SK-N-SH (cell line): ENCODE measurements at regions not wholly inside any gene's neighbourhood (a gene's known extent, or its start where the extent isn't known, plus 50 kb on each side); places are given as distances from the start of the nearest gene placed in this dataset.

Experiments
- CTCF ChIP-seq: fragments of 200-600 bp; sonication (generic); IDR thresholded peaks from 2 replicates; pipeline ENCODE4 v1.6.1; 2017; ENCODE audit warnings: antibody characterized with exemption, mild to moderate bottlenecking, moderate library complexity
- EP300 ChIP-seq, 2 experiments: IDR thresholded peaks; 2 replicates each; pipeline versions ENCODE4 v1.4.0 to v1.6.1; 2012; ENCODE audit warnings: borderline replicate concordance in 1 of 2, low read depth in 1 of 2, low read length in 1 of 2
- EZH2phosphoT487 ChIP-seq: fragments of 200-600 bp; sonication (generic); IDR thresholded peaks from 2 replicates; pipeline ENCODE4 v1.6.1; 2017; ENCODE audit warnings: low read depth, mixed run types, mild to moderate bottlenecking, antibody characterized with exemption, moderate library complexity, borderline replicate concordance
- FOXJ3 ChIP-seq: sonication (generic); formaldehyde crosslinking; IDR thresholded peaks from 2 replicates; pipeline ENCODE4 v1.5.1; 2020; ENCODE audit warnings: mild to moderate bottlenecking, missing genetic modification reagents
- FOXM1 ChIP-seq: IDR thresholded peaks from 2 replicates; pipeline ENCODE4 v1.4.0; 2012; ENCODE audit warnings: low read depth, mild to moderate bottlenecking
- GABPA ChIP-seq: IDR thresholded peaks from 2 replicates; pipeline ENCODE4 v1.4.0; 2012; ENCODE audit warnings: low read depth, mild to moderate bottlenecking
- JUND ChIP-seq: IDR thresholded peaks from 2 replicates; pipeline ENCODE4 v1.4.0; 2012
- NRF1 ChIP-seq: IDR thresholded peaks from 2 replicates; pipeline ENCODE4 v1.6.1; 2012; ENCODE audit warnings: low read depth, mild to moderate bottlenecking, low read length
- POLR2AphosphoS5 ChIP-seq: IDR thresholded peaks from 2 replicates; pipeline ENCODE4 v1.6.1; 2012; ENCODE audit warnings: low read depth, low read length
- RAD21 ChIP-seq: IDR thresholded peaks from 2 replicates; pipeline ENCODE4 v1.6.1; 2012; ENCODE audit warnings: mild to moderate bottlenecking, low read length
- SMC3 ChIP-seq: IDR thresholded peaks from 2 replicates; pipeline ENCODE4 v1.6.1; 2012; ENCODE audit warnings: low read depth, low read length, improper control_type of control experiment
- TAF1 ChIP-seq: IDR thresholded peaks from 2 replicates; pipeline ENCODE4 v1.6.1; 2012; ENCODE audit warnings: low read depth, mild to moderate bottlenecking, low read length, moderate library complexity, borderline replicate concordance
- YY1 ChIP-seq: IDR thresholded peaks from 2 replicates; pipeline ENCODE4 v1.4.0; 2012; ENCODE audit warnings: low read depth, mild to moderate bottlenecking

- TF ChIP-seq CTCF (no peak), GABPA (no peak), NRF1 (no peak), POLR2AphosphoS5 (no peak), EZH2phosphoT487 (no peak), EP300 (IDR thresholded peaks at IDR 0.05; ENCODE audit: borderline replicate concordance in 1 of 2, low read depth in 1 of 2, low read length in 1 of 2) (no peak), RAD21 (no peak), JUND (no peak), FOXJ3 (CRISPR knock-in tag) (no peak), TAF1 (no peak), FOXM1 (no peak), YY1 (no peak), SMC3 (no peak)
Observed at GRCh38 chr4:55216863-55217635, 91.7 kb upstream of the KDR start.
